ENCODE measurements at regions not wholly inside any gene's neighbourhood (a gene's known extent, or its start where the extent isn't known, plus 50 kb on each side); places are given as distances from the start of the nearest gene placed in this dataset.

DNA sequence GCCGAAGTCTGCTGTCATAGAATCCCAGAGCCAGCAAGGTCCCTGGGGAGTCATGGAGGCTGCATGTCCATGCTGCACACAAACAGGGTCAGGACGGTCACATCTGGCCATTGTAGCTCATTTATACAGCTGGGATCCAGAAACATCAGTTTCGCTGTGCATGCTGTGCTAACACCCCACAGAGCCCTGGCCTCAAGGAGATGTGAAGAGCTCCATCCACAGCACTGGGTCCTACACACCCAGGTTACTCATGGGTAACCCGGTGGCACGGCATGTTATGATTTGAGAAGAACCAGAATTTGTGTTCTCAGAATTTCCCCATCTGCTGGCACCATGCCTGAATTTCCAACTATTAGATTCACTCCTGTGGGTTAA is 146.3 kb upstream of the ARHGAP20 start:
- H3K27me3 ChIP-seq (ENCODE audit: control insufficient read depth, insufficient read depth, low read length), result no peaks in the 10 kb centered on the region
- TF ChIP-seq, protein P1, sequence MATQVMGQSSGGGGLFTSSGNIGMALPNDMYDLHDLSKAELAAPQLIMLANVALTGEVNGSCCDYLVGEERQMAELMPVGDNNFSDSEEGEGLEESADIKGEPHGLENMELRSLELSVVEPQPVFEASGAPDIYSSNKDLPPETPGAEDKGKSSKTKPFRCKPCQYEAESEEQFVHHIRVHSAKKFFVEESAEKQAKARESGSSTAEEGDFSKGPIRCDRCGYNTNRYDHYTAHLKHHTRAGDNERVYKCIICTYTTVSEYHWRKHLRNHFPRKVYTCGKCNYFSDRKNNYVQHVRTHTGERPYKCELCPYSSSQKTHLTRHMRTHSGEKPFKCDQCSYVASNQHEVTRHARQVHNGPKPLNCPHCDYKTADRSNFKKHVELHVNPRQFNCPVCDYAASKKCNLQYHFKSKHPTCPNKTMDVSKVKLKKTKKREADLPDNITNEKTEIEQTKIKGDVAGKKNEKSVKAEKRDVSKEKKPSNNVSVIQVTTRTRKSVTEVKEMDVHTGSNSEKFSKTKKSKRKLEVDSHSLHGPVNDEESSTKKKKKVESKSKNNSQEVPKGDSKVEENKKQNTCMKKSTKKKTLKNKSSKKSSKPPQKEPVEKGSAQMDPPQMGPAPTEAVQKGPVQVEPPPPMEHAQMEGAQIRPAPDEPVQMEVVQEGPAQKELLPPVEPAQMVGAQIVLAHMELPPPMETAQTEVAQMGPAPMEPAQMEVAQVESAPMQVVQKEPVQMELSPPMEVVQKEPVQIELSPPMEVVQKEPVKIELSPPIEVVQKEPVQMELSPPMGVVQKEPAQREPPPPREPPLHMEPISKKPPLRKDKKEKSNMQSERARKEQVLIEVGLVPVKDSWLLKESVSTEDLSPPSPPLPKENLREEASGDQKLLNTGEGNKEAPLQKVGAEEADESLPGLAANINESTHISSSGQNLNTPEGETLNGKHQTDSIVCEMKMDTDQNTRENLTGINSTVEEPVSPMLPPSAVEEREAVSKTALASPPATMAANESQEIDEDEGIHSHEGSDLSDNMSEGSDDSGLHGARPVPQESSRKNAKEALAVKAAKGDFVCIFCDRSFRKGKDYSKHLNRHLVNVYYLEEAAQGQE (IDR thresholded peaks at IDR 0.05; ENCODE audit: insufficient read depth in 1 of 2, low read depth in 2 of 2, low read length in 1 of 2), result no peak
- TF ChIP-seq TCF7L2 (IDR thresholded peaks at IDR 0.05; ENCODE audit: low read depth, low read length), result no peak
- TF ChIP-seq, protein P2, sequence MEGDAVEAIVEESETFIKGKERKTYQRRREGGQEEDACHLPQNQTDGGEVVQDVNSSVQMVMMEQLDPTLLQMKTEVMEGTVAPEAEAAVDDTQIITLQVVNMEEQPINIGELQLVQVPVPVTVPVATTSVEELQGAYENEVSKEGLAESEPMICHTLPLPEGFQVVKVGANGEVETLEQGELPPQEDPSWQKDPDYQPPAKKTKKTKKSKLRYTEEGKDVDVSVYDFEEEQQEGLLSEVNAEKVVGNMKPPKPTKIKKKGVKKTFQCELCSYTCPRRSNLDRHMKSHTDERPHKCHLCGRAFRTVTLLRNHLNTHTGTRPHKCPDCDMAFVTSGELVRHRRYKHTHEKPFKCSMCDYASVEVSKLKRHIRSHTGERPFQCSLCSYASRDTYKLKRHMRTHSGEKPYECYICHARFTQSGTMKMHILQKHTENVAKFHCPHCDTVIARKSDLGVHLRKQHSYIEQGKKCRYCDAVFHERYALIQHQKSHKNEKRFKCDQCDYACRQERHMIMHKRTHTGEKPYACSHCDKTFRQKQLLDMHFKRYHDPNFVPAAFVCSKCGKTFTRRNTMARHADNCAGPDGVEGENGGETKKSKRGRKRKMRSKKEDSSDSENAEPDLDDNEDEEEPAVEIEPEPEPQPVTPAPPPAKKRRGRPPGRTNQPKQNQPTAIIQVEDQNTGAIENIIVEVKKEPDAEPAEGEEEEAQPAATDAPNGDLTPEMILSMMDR (IDR thresholded peaks at IDR 0.05), result no peak
- BruUV-seq (replicated peaks), result no TSS peak
- H3K9me3 ChIP-seq (ENCODE audit: control insufficient read depth, insufficient read depth, low read depth, low read length), result no peaks in the 10 kb centered on the region
- H3K27ac ChIP-seq (ENCODE audit: low read length), result no peak overlapping the region
- no peak for ATAC-seq
- no peaks in the 10 kb centered on the region for H3K36me3 ChIP-seq (ENCODE audit: control insufficient read depth, insufficient read depth, low read length)
- POLR2A ChIA-PET, result no interaction called here
- H3K4me3 ChIP-seq (ENCODE audit: low read depth in 2 of 2, low read length in 2 of 2), result no peak overlapping the region
- intact Hi-C loops (cut with micrococcal nuclease; ENCODE audit: unreplicated experiment) (no loop called here), in situ Hi-C loops (cut with HindIII; ENCODE audit: low pct_unique_long_range_greater_than_20kb, low sequenced_read_pairs) (no loop called here)
- CTCF ChIA-PET, result no interaction called here
- no peaks in the 10 kb centered on the region for H3K4me1 ChIP-seq (ENCODE audit: control insufficient read depth, insufficient read depth, low read length)
- DNase-seq (ENCODE audit: low read depth, low spot score), result no peak

DNA sequence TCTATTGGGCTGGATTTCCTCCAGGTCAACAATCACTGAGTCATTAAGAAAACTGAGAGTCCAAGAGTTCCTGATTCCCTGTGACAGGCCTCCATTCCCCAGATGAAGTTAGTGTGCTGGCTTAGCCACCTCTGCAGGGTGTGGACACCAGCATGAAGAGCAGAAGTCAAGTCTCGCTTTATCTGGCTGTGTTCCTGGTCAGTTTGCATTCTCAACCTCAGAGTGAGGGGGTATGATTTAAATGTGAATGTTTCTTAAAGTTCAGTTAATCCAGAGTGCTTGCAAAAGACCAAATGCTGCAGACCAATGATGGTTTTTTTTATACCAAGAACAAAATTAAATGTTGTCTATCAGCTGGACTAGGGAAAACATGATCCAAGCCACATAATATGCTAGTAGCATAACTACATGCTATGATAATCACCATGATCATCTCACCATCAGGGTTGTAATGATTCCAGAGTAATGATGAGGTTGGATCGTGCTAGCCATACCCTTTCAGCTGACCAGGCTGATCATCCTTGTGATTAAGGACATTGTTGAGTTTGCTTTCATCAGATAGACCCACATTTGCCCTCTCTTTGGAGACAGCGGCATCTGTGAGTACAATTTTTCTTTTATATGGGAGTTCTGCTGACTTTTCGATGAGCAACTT is 145.8 kb upstream of the ARHGAP20 start:
- Histone ChIP-seq H3K9me3 (ENCODE audit: control insufficient read depth, insufficient read depth, low read depth, low read length) (no peaks in the 10 kb centered on the region), H3K4me1 (ENCODE audit: control insufficient read depth, insufficient read depth, low read length) (no peaks in the 10 kb centered on the region), H3K36me3 (ENCODE audit: control insufficient read depth, insufficient read depth, low read length) (no peaks in the 10 kb centered on the region), H3K27ac (ENCODE audit: low read length) (no peak overlapping the region), H3K4me3 (ENCODE audit: low read depth in 2 of 2, low read length in 2 of 2) (no peak overlapping the region), H3K27me3 (ENCODE audit: control insufficient read depth, insufficient read depth, low read length) (no peaks in the 10 kb centered on the region)
- no peak for TF ChIP-seq SIN3A (IDR thresholded peaks at IDR 0.05; ENCODE audit: borderline replicate concordance, insufficient read depth, low read depth, low read length)
- TF ChIP-seq, protein P1 (IDR thresholded peaks at IDR 0.05; ENCODE audit: insufficient read depth in 1 of 2, low read depth in 2 of 2, low read length in 1 of 2), result no peak
- TF ChIP-seq POLR2AphosphoS5 (IDR thresholded peaks at IDR 0.05; ENCODE audit: low read depth, low read length), result no peak
- TF ChIP-seq, protein P2 (IDR thresholded peaks at IDR 0.05), result no peak
- TF ChIP-seq TCF7L2 (IDR thresholded peaks at IDR 0.05; ENCODE audit: low read depth, low read length), result no peak
- no peak for DNase-seq (ENCODE audit: low read depth, low spot score)
- CTCF ChIA-PET, result no interaction called here
- no TSS peak for BruUV-seq (replicated peaks)
- POLR2A ChIA-PET, result no interaction called here
- ATAC-seq, result no peak
- intact Hi-C loops (cut with micrococcal nuclease; ENCODE audit: unreplicated experiment) (no loop called here), in situ Hi-C loops (cut with HindIII; ENCODE audit: low pct_unique_long_range_greater_than_20kb, low sequenced_read_pairs) (no loop called here)
